ENCODE measurements at regions not wholly inside any gene's neighbourhood (a gene's known extent, or its start where the extent isn't known, plus 50 kb on each side); places are given as distances from the start of the nearest gene placed in this dataset.

- no peak overlapping the region for H3K4me2 ChIP-seq
- H4K20me1 ChIP-seq (ENCODE audit: insufficient read depth): no peaks in the 10 kb centered on the region
- H3K79me2 ChIP-seq (ENCODE audit: low read depth): no peaks in the 10 kb centered on the region
- H3K9me3 ChIP-seq (ENCODE audit: insufficient read depth, low read depth): no peaks in the 10 kb centered on the region
- CTCF ChIA-PET: no interaction called here
- peaks cover 80% of the 10 kb centered on the region for H3K27me3 ChIP-seq (ENCODE audit: insufficient read depth, low read depth)
- BruUV-seq (replicated peaks): no TSS peak
- H3F3A ChIP-seq (ENCODE audit: insufficient read depth, low read depth): no peaks in the 10 kb centered on the region
- DNase-seq: no peak
- H3K4me3 ChIP-seq: no peak overlapping the region
- no peaks in the 10 kb centered on the region for H3K4me1 ChIP-seq (replicated peaks; ENCODE audit: insufficient read depth)
- intact Hi-C loops (cut with micrococcal nuclease; ENCODE audit: unreplicated experiment): no loop called here
- no peaks in the 10 kb centered on the region for H3K36me3 ChIP-seq (ENCODE audit: low read depth)
- no peak overlapping the region for H3K27ac ChIP-seq
- no peaks in the 10 kb centered on the region for H3K9me2 ChIP-seq (ENCODE audit: insufficient read depth)
- POLR2A ChIA-PET (ENCODE audit: unreplicated experiment): no interaction called here
- H2AFZ ChIP-seq: no peak overlapping the region
- no peak for TF ChIP-seq CTCF (conservative IDR thresholded peaks at IDR 0.05)
- TF ChIP-seq EZH2 (IDR thresholded peaks at IDR 0.05; ENCODE audit: low read depth): no peak
These were observed 232.6 kb downstream of the TEX29 start for GRCh38 chr13:111552891-111553655.

GRCh38 chr13:111554539-111555267 lies 234.3 kb downstream of the TEX29 start:
- Histone ChIP-seq H3K4me1 (replicated peaks; ENCODE audit: insufficient read depth) (no peaks in the 10 kb centered on the region), H3K4me3 (no peak overlapping the region), H3K9me3 (ENCODE audit: insufficient read depth, low read depth) (no peaks in the 10 kb centered on the region), H3K9me2 (ENCODE audit: insufficient read depth) (no peaks in the 10 kb centered on the region), H3K27me3 (ENCODE audit: insufficient read depth, low read depth) (peaks cover 88% of the 10 kb centered on the region), H3K4me2 (no peak overlapping the region), H3K36me3 (ENCODE audit: low read depth) (no peaks in the 10 kb centered on the region), H3K79me2 (ENCODE audit: low read depth) (no peaks in the 10 kb centered on the region), H3F3A (ENCODE audit: insufficient read depth, low read depth) (no peaks in the 10 kb centered on the region), H4K20me1 (ENCODE audit: insufficient read depth) (no peaks in the 10 kb centered on the region), H2AFZ (no peak overlapping the region), H3K27ac (no peak overlapping the region)
- no TSS peak for BruUV-seq (replicated peaks)
- TF ChIP-seq CTCF (conservative IDR thresholded peaks at IDR 0.05) (no peak), EZH2 (IDR thresholded peaks at IDR 0.05; ENCODE audit: low read depth) (no peak)
- ChIA-PET POLR2A (ENCODE audit: unreplicated experiment) (no interaction called here), CTCF (no interaction called here)
- no peak for DNase-seq
- intact Hi-C loops (cut with micrococcal nuclease; ENCODE audit: unreplicated experiment): no loop called here

GRCh38 chr13:111555268-111555808 lies 234.9 kb downstream of the TEX29 start:
- H3K9me2 ChIP-seq (ENCODE audit: insufficient read depth): no peaks in the 10 kb centered on the region
- no peaks in the 10 kb centered on the region for H3K9me3 ChIP-seq (ENCODE audit: insufficient read depth, low read depth)
- no peak overlapping the region for H3K4me3 ChIP-seq
- H3K27ac ChIP-seq: no peak overlapping the region
- H3K36me3 ChIP-seq (ENCODE audit: low read depth): no peaks in the 10 kb centered on the region
- H3K79me2 ChIP-seq (ENCODE audit: low read depth): no peaks in the 10 kb centered on the region
- intact Hi-C loops (cut with micrococcal nuclease; ENCODE audit: unreplicated experiment): no loop called here
- no TSS peak for BruUV-seq (replicated peaks)
- no peak overlapping the region for H2AFZ ChIP-seq
- ChIA-PET CTCF (no interaction called here), POLR2A (ENCODE audit: unreplicated experiment) (no interaction called here)
- H4K20me1 ChIP-seq (ENCODE audit: insufficient read depth): no peaks in the 10 kb centered on the region
- no peak overlapping the region for H3K4me2 ChIP-seq
- H3F3A ChIP-seq (ENCODE audit: insufficient read depth, low read depth): no peaks in the 10 kb centered on the region
- DNase-seq: no peak
- H3K27me3 ChIP-seq (ENCODE audit: insufficient read depth, low read depth): peaks cover 94% of the 10 kb centered on the region
- TF ChIP-seq CTCF (conservative IDR thresholded peaks at IDR 0.05) (no peak), EZH2 (IDR thresholded peaks at IDR 0.05; ENCODE audit: low read depth) (no peak)
- no peaks in the 10 kb centered on the region for H3K4me1 ChIP-seq (replicated peaks; ENCODE audit: insufficient read depth)

All from PC-9 (cell line).